HG02642 (cell line): ENCODE measurements at regions not wholly inside any gene's neighbourhood (a gene's known extent, or its start where the extent isn't known, plus 50 kb on each side); places are given as distances from the start of the nearest gene placed in this dataset.

Experiments
- ATAC-seq: cut with Tn5 transposase; IDR thresholded peaks from one replicate; pipeline ENCODE4 v1.9.1; 2021; ENCODE audit warnings: mild to moderate bottlenecking; ENCODE audit not compliant: unreplicated experiment, poor library complexity

DNA sequence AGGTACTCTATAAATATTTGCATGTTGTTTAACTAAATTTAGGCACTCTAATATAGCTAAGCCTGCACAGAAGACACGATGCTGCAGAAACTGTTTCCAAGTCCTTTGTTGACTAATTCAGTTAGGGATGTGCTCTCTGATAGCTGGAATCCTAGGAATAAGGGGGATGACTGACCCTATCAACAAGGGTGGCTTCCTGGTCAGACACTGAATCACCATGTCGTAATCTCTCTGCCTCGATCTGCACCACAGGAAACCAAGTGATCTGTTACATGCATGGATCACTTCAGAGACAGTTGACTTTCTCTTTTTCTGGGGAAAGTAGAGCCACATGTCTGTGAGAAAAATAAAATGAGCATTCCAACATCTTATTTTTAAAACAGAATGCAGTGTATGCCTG, 169.1 kb downstream of the GUCY2F start:
- ATAC-seq, result no peak

DNA sequence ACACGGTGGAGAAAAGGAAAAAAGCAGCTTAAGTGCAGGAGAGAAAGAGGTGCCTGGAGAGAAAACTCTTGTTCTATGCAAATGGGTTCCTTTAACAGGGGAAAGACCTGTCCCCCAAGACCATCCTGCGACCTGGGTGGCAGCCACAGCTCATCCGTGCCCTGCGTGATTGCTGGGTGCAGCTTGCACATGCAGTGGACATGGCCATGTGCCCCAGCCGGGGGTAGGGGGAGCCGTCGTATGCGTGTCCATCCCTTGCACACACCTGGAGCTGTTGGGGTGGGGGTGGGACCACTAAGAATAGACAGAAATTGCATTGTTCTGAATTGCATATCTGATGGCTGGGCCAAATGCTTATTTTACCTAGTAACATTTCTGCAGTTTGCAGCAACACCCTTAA, 171.9 kb downstream of the GUCY2F start:
- ATAC-seq, result no peak

DNA sequence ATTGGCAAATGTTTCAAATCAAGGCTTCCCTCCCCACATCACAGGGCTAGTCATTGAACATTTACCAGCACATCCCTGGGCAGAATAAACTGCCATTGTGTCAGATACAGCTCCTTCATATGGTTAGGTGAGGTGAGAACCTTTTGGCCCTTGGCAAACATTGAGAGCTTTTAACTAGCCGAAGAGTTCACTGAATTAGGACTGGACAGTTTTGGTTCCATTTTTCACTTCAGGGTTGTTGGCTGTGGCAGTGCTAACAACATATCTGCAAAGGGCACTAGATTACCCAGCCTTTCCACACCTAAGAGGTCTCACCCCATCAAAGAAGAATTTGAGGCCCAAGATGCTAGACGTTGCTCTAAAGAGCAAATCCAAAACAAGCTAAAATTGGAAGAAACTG, 180.7 kb downstream of the GUCY2F start:
- ATAC-seq, result no peak

DNA sequence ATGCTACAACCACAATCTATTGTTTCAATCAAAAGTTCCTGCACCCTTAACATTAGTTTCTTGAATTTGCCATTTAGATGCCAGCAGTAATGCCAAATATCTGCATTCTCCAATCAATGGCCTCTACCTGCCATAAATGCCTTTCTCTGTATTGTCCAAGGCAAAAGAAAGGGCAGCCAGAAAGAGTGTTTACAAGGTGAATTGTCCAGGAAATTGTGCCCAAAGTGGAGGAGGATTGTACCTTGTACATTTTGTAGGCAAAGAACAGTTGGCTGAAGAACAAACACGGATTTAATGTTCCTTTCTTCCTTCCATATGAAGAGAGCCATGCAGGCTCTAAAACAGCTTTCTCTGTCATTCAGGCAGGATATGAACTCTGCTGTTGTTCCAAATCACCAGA, 181.5 kb downstream of the GUCY2F start:
- ATAC-seq, result no peak

DNA sequence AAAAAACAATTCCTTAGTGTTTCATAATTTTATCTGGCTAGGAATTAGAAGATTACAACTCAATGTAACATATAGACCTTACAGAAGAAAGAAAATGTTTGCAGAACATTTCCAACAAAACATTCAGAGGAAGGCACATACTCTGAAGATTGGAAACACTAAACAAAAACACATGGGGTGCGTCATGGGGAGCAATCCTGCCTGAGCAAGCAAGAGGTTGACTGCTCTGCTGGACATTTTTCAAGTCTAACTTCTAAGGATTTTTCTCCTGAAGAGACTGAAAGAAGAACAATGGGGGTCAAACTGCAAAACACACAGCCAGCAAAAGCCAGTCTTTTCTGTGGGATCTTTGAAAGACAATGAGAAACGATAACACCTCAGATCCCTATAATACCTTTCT, 182.8 kb downstream of the GUCY2F start:
- no peak for ATAC-seq

DNA sequence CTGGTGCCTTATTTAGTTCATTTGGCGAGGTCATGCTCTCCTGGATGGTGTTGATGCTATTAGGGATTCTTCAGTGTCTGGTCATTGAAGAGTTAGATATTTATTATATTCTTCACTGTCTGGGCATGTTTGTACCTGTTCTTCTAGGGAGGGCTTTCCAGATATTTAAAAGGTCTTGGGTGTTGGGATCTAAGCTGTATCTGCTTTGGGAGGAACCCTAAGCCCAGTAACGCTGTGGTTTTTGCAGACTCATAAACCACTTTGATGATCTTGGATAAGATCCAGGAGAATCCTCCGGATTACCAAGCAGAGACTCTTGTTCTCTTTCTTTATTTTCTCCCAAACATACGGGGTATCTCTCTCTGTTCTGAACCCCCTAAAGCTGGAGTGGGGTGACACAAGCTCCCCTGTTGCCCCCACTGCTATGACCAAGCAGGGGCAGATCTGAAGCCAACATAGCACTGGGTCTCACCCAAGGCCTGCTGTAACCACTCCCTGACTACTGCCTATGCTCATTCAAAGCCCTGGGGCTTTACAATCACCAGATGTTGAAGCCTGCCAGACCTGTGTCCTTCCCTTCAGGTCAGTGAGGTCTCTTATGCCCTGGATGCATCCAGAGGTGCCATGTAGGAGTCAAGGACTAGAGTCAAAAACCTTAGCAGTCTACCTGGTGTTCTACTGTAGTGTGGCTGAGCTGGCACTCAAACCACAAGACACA, 187.6 kb downstream of the GUCY2F start:
- ATAC-seq, result no peak

DNA sequence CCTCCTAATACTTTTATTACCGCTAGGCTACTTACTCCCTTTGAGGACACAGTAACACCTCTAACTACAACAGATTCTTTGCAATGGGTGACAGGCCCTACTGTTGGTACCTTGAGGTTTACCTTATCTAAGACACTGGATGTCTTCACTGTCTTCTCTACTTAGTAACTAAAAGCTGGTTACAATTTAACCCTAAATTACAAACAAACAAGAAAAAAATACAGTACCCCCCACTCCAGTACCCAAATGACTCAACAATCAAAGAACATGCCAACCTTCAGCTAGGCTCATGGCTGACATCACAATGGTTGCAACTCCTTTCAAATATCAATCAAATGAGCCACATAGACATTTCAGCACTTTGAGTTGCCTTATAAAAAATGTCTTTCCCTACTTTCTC, 198.0 kb downstream of the GUCY2F start:
- ATAC-seq, result no peak

DNA sequence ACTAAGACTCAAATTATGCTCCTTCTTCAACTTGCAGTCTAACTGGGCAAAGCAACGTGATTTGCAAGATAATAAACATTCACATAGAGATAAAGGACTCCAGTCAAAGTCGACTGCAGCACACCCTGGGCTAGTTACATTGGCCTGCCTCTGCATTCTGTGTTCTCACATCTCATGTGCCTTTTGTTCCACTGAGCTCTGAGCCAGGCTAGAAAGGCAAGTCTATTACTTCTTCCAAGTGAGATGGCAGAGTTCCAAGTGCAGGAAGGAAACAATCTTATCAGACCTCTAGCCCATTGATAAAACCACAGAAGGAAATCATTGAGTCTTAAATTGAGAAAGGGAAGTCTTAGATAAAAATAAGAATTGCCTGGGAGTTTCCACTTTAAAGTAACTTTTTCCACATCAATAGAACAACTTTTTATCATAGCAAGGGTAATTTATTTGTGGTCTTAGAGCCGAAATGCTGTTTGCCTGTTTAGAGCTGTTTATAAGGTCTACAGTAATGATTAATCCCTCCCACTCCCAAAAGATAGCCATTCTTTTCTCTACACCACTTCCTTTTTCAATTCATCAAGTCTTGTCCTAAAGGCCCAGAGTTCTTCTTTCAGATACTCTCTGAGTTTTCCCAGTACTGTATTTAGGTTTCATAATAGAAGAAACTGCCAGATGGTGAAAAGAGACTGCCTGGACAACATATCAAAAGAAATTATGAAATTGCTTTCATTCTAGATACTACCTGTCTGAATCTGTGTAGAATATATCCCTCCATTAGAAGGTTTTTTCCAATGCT, 200.2 kb downstream of the GUCY2F start:
- ATAC-seq, result peak; percentile 83

DNA sequence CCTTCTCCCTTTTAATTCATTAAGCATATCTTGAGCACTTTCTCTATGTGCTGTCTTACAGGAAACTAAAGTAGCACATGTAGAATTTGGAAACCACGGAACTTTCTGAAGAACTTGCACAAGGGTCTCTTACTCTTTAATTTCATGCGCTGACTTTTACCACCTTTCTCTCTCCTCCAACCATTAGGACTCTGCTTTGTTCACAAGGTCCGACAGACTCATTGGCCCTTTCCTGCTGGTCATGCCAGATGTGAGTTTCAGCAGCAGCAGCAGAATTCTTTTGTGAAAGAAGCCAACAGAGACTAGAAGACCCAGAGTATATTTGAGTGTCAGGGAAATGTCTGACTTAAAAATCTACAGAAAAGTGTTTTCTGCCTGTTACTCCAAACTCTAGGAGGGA, 207.1 kb downstream of the GUCY2F start:
- no peak for ATAC-seq

DNA sequence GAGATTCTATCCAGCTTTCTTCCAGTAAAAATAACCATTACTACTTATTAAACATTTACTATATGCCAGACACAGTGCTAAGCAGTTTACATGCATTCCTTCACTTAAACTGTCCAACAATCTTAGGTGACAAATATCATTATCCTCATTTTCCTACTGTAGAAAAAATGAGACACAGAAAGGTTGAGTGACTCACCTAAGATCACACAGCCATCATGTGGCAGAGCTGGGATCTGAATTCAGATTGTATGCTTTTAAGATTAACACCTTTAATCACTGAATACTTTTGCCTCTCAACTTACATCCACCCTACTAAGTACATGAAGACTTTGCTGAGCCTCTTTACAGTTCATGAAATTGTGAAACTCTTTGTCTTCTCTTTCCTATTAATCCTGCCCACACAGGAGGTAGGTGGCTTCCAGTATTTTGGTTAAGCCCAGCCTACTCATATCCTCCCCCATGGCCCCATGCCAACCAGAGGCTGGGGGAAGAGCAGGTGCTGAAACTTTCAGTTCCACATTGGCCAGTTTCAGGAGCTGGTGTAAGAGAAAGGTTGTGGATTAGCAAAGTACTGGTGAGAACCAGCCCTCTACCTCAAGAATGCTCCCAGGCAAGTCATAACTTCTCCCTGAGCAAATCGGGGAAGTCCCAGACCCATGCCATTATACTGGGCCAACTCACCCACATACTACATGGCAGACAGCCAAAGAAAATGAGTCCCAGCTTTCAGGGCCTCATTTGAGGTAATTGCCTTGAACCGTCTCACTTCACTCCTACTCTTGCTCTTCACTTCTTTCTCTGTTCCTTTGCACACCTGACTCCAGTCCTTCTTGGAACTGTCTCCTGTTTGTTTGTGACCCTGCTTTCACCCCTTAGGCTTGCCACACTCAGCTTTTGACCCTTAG, 211.1 kb downstream of the GUCY2F start:
- ATAC-seq, result peak; percentile 96

DNA sequence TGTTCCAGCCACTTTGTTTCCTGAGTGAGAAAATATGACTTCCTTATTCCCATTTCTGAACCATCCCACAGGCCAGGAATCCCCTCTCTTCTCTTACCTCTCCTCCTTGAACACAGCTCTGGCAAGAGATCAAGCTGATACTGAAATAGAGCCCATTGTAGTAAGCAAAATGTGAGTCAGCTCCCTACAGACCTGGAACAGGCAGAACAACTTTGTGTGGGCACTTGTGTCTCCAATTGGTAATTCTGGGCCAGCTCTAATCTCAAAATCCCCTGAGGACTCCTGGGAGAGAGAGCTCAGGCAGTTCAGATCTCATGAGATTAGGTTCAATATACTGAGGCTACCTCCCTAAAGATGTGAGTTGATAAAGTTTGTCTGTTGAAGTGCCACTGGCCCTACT, 213.5 kb downstream of the GUCY2F start:
- ATAC-seq, result no peak

DNA sequence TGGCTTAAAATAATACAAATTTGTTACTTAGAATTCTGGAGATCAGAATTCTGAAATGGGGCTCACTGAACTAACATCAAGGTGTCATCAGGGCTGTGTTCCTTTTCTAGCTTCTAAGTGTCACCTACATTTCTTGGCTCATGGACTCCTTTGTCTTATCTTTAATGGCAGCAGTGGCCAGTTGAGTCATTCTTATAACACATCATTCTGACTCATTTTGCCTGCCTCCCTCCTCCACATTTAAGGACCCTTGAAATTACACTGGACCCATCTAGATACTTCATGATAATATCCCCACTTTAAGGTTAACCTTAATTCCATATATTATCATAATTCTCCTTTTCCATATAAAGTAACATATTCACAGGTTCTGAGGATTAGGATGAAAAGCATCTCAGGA, 215.9 kb downstream of the GUCY2F start:
- no peak for ATAC-seq

DNA sequence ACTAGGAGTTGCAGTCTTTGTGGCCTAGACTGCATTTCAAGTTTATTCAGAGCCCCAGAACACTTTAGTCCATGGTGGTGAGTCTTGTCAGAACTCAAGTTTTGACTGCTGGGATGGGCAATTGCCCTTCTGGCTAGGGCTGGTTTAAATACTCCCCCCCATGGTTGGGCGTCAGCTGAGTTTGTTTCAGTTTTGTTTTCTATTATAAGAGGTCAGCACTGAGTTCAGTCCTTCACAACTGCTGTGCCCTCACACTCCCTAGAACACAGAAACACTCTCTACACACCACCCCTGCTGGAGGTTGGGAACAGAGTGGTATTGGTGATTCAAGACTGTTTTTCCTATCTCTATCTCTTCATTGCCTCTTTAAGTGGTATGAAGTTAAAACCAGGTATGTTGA, 217.0 kb downstream of the GUCY2F start:
- peak; percentile 81 for ATAC-seq

DNA sequence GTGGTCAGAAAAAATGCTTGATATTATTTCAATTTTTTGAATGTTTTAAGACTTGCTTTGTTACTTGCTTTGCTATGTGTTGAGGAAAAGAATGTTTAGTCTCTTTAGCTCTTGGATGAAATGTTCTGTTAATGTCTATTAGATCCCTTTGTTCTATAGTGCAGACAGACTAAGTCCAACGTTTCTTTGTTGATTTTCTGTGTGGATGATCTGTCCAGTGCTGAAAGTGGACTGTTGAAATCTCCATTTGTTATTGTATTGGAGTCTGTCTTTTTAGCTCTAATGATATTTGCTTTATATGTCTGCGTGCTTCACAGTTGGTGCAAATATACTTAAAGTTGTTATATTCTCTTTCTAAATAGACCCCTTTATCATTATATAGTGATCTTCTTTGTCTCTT, 220.6 kb downstream of the GUCY2F start:
- no peak for ATAC-seq

DNA sequence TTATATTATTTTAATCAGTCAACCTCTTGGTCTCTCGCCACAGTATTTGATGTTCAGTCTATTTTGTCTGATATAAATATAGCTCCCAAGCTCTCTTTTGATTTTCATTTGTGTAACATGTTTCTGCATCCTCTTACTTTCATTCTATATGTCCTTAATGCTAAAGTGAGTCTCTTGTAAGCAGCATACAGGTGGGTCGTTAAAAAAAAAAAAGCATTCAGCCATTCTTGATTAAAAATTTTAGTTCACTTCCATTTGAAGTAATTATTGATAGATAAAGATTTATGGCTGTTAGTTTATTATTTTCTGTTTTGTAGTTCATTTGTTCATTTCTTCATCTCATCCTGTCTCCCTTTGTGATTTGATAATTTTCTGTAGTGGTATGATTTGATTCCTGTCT, 229.1 kb downstream of the GUCY2F start:
- ATAC-seq, result no peak

DNA sequence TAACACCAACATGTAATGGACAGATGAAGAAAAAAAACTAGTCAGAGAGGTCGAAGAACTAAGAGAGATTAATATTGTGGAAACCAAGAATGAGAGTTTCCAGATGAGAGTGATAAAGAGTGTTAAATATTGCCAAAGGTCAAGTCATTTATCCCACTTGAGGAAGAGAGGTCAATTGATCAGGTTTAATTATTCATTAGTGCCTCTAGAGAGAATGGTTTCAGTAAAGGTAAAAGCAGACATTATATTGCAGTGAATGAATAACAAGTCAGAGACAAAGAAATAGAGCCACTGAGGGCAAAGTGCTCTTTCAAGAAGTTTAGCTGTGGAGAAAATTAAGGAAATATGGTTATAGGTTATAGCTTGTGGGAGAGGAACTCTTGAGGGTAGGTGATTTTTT, 263.1 kb downstream of the GUCY2F start:
- no peak for ATAC-seq

DNA sequence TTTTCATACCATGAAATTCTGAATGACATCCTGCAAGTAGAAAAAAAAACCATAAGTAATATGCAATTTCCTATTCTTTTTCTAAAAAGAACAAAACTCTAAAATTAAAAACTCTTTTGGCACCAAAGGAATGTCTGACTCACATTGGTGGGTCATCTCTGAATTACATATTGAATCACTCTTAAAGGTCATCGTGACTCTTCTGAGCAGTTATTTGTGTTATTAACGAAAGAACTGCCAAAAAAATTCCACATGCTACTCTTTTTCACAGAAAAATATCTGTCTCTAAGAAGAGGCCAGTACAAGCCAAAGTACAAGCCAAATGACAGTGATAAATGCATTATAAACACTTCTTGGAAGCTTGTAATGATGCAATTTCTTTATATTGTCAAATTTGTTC, 282.2 kb downstream of the GUCY2F start:
- ATAC-seq, result no peak

DNA sequence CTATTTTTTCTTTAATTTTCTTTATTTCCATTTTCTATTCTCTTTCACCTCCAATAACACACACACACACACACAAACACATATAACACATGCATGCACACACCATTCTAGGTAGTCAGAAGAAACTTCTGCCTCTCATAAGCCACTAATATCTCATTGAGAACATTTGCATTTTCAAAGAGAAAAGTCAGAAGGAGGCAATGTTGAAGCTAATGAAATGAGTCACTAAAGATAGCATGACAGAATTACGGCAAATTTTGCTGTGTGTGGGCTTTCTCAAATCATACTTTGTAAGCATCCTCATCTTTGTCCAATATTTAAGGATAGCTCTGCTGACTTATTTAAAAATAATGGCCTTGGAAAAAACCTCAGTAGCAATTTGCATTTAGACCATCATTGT, 291.3 kb downstream of the GUCY2F start:
- peak; percentile 52 for ATAC-seq

DNA sequence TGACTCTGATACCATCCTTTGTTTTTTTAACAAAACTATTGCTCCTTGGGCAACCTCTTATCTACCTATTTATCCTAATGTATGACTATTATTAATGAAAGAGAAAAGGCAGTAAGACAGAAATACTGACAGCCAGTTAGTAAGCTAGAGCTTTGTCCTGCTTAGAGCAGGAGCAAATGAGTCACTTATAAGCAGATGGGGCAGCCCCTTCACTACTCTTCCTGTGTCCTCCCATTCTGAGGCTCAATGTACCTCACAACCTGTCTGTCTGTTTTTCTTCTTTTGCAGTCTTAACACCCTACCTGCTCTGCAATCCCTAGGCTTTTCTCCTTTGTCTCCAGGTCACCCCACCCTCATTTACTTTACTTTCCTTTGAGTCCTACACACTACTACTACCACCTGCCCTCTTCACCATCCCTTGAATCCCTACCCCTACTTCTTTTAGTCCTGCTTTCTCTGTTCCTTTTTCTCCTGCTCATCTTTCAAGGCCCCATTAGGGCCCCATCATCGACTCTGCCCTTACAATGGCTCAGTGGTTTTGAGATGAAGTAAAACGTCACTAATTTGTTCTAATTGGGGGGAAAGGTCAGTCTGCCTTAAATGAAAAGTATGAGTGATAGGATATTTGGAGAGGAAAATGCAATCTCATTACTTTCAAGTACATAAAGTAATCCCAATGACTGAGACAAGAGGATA, 294.3 kb downstream of the GUCY2F start:
- peak; percentile 83 for ATAC-seq

DNA sequence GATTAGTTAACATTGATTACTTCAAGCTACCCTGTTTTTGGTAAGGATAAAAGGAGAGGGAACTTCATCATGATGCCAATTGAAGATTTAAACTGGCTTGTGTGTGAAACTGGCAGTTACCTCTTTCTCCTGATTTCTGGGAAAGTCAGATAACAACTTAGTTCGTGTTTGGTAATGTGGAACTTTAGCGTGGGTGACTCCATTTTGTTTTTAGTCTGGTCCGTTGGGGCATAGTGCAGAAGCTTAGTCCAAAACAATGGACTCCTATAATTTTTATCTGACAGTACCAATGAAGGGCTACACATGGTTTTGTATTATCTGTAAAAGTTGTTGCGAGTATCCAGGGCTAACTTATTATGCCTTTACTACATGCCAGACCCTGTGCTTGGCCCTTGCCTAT, 294.9 kb downstream of the GUCY2F start:
- ATAC-seq, result no peak
